Activated CD8-positive, alpha-beta T cell treated with anti-CD3 and anti-CD28 coated beads for 36 hours (primary cell): ENCODE measurements at regions not wholly inside any gene's neighbourhood (a gene's known extent, or its start where the extent isn't known, plus 50 kb on each side); places are given as distances from the start of the nearest gene placed in this dataset.

ENCODE experiments used
- ATAC-seq: fragments of 200-7000 bp; cut with Tn5 transposase; one replicate; pipeline ENCODE4 v1.10.0; 2021; ENCODE audit warnings: mild to moderate bottlenecking, moderate library complexity
- CTCF ChIA-PET: fragments of 350-600 bp; sonication (Branson Sonifier 250); formaldehyde crosslinking; loops from one replicate; lab custom pipeline; 2021; ENCODE audit warnings: antibody characterized with exemption; lab: Charles Lee
- POLR2A ChIA-PET: fragments of 350-600 bp; sonication (Branson Sonifier 250); formaldehyde crosslinking; loops from one replicate; lab custom pipeline; 2021; ENCODE audit warnings: antibody characterized with exemption; lab: Charles Lee
- DNase-seq: peaks from one replicate; pipeline ENCODE4 v3.0.0-alpha.2; 2020
- H3K27ac Mint-ChIP-seq: one replicate; pipeline ENCODE4 v1.8.0; 2021; ENCODE audit warnings: mild to moderate bottlenecking, mixed read lengths
- H3K27me3 Mint-ChIP-seq: one replicate; pipeline ENCODE4 v1.8.0; 2021; ENCODE audit warnings: mixed read lengths
- H3K36me3 Mint-ChIP-seq: one replicate; pipeline ENCODE4 v1.8.0; 2021; ENCODE audit warnings: low read depth, mixed read lengths
- H3K4me1 Mint-ChIP-seq: one replicate; pipeline ENCODE4 v1.8.0; 2021; ENCODE audit warnings: low read depth, mixed read lengths
- H3K4me3 Mint-ChIP-seq: one replicate; pipeline ENCODE4 v1.8.0; 2021; ENCODE audit warnings: mild to moderate bottlenecking, moderate library complexity, mixed read lengths
- H3K9me3 Mint-ChIP-seq: one replicate; pipeline ENCODE4 v1.8.0; 2021; ENCODE audit warnings: mixed read lengths
- intact Hi-C: fragments of 100-400 bp; cut with micrococcal nuclease; formaldehyde crosslinking; loops from one replicate; pipeline ENCODE4 v1.10.0; 2022
- TF ChIP-seq, protein P1 (sequence below): fragments of 200-600 bp; IDR thresholded peaks from one replicate; pipeline ENCODE4 v1.8.0; 2022; ENCODE audit warnings: antibody characterized with exemption, mild to moderate bottlenecking

DNA sequence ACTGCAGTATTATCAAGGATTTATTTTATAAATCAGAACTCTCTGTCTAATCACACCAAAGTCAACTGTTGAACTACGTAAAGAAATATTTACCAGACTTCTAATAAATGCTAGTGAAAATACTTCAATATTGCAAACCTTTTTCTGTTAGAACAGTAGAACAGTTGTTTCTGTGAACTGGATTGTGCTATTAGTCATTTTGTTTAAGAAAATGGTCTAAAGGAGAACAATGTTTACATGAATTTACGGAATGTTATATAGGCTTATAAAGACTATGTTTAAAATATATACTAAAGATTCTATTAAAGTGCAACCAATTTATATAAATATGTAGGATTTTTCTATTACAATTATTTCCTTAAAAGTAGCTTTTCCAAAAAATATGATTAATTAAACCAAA, 471.4 kb downstream of the FSCB start:
- ATAC-seq (no peak), DNase-seq (no peak)
- H3K4me3 Mint-ChIP-seq: no peak overlapping the region
- POLR2A ChIA-PET: no interaction called here
- CTCF ChIA-PET: no interaction called here
- H3K36me3 Mint-ChIP-seq: no peaks in the 10 kb centered on the region
- no peak overlapping the region for H3K27ac Mint-ChIP-seq
- TF ChIP-seq, protein P1, sequence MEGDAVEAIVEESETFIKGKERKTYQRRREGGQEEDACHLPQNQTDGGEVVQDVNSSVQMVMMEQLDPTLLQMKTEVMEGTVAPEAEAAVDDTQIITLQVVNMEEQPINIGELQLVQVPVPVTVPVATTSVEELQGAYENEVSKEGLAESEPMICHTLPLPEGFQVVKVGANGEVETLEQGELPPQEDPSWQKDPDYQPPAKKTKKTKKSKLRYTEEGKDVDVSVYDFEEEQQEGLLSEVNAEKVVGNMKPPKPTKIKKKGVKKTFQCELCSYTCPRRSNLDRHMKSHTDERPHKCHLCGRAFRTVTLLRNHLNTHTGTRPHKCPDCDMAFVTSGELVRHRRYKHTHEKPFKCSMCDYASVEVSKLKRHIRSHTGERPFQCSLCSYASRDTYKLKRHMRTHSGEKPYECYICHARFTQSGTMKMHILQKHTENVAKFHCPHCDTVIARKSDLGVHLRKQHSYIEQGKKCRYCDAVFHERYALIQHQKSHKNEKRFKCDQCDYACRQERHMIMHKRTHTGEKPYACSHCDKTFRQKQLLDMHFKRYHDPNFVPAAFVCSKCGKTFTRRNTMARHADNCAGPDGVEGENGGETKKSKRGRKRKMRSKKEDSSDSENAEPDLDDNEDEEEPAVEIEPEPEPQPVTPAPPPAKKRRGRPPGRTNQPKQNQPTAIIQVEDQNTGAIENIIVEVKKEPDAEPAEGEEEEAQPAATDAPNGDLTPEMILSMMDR: no peak
- intact Hi-C loops: no loop called here
- no peaks in the 10 kb centered on the region for H3K27me3 Mint-ChIP-seq
- peaks cover 13% of the 10 kb centered on the region for H3K9me3 Mint-ChIP-seq
- H3K4me1 Mint-ChIP-seq: no peaks in the 10 kb centered on the region

DNA sequence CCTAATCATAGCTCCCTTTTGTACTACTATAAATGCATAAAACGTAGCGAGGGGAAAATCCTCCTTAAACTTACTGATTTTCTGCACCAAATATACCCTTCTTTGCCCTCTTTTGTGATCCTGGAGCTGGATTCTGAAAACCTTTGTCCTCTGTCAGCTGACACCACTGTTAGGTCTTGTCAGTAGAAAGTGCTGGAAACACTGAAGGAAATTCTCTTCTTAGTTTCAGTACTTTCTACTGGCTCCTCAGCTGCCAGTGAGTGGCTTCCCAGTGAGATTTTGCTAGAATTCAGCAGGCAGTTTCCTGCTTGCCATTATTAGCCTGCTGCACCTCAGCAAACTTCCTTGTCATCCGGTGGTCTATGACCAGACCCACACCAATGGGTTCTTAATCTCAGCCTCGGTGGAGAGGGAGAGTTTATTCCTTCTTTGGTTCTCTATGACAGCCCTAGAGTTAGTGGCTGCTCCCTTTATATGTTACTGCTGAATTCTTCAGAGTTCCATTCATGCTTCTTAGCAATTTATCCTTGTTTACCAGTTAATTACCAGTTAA, 476.2 kb downstream of the FSCB start:
- DNase-seq: no peak
- peaks cover 5% of the 10 kb centered on the region for H3K9me3 Mint-ChIP-seq
- no peaks in the 10 kb centered on the region for H3K4me1 Mint-ChIP-seq
- H3K27ac Mint-ChIP-seq: no peak overlapping the region
- ChIA-PET POLR2A (no interaction called here), CTCF (no interaction called here)
- H3K4me3 Mint-ChIP-seq: no peak overlapping the region
- TF ChIP-seq, protein P1: no peak
- no peak for ATAC-seq
- H3K27me3 Mint-ChIP-seq: no peaks in the 10 kb centered on the region
- intact Hi-C loops: no loop called here
- H3K36me3 Mint-ChIP-seq: no peaks in the 10 kb centered on the region

DNA sequence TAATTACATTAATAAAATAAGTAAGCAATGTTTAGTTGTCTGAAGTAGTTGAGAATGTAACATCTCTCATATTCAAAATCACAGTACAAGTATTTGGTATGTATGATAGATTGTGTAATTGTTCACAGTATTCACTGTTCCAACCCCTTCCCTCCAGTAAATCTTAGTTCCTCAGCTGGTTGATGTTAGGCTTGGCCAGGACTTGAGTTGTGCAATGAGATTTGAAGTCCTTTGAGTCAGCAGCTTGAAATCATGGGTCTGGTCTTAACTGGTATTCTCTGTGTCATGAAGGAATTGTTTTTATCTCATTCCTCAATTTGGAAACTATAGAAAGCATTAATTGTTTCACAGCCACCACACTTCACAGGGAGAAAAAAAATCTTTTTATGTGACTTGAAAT, 477.1 kb downstream of the FSCB start:
- Mint-ChIP-seq H3K9me3 (peaks cover 5% of the 10 kb centered on the region), H3K27ac (no peak overlapping the region), H3K27me3 (no peaks in the 10 kb centered on the region), H3K36me3 (no peaks in the 10 kb centered on the region), H3K4me3 (no peak overlapping the region), H3K4me1 (no peaks in the 10 kb centered on the region)
- ATAC-seq: no peak
- CTCF ChIA-PET: interaction anchor here (0.7 kb wide), 1 partner anchor 37 kb away, joined by 3 read pairs; no protein-coding TSS in a partner anchor
- intact Hi-C loops: no loop called here
- TF ChIP-seq, protein P1: no peak
- POLR2A ChIA-PET: no interaction called here
- no peak for DNase-seq

DNA sequence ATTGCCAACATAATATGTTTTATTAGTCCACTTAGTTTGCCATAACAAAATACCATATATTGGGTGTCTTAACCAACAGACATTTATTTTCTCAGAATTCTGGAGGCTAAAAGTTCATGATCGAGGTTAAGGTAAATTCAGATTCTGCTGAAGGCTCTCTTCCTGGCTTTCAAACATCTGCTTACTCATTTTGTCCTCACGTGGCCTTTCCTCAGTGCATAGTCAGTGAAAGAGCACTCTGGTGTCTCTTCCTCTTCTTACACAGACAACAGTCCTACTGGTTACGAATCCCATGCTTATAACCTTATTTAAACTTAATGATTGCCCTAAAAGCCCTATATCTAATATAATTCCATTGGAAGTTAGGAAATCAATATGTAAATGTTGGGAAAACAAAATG, 479.7 kb downstream of the FSCB start:
- no peaks in the 10 kb centered on the region for H3K27me3 Mint-ChIP-seq
- H3K36me3 Mint-ChIP-seq: no peaks in the 10 kb centered on the region
- TF ChIP-seq, protein P1: no peak
- ChIA-PET CTCF (no interaction called here), POLR2A (no interaction called here)
- H3K9me3 Mint-ChIP-seq: peaks cover 9% of the 10 kb centered on the region
- no peak for DNase-seq
- H3K27ac Mint-ChIP-seq: no peak overlapping the region
- H3K4me3 Mint-ChIP-seq: no peak overlapping the region
- H3K4me1 Mint-ChIP-seq: no peaks in the 10 kb centered on the region
- intact Hi-C loops: no loop called here
- no peak for ATAC-seq

DNA sequence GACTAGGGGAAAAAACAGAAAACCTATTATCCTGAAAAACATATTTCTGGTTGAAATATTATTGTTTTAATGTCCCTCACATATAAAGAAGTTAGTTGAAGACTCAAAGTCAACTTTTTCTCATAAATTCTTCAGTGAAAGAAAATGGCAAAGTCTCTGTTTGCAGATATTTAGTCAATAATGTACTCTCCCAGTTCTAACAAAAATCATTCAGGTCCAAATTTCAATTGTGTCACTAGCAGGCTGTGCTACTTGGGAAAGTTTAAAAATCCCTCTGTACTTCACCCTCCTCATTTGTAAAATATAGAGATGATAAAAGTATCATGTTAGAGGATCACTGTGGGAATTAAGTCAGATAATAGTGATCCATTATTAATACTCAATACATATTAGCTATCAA, 496.5 kb downstream of the FSCB start:
- intact Hi-C loops: no loop called here
- POLR2A ChIA-PET: no interaction called here

More for the DNA sequence above, 496.5 kb downstream of the FSCB start:
- ATAC-seq (no peak), DNase-seq (no peak)
- H3K36me3 Mint-ChIP-seq: no peaks in the 10 kb centered on the region
- TF ChIP-seq, protein P1: no peak
- no peaks in the 10 kb centered on the region for H3K27me3 Mint-ChIP-seq
- CTCF ChIA-PET: no interaction called here
- H3K27ac Mint-ChIP-seq: no peak overlapping the region
- peaks cover 7% of the 10 kb centered on the region for H3K9me3 Mint-ChIP-seq
- no peak overlapping the region for H3K4me3 Mint-ChIP-seq
- no peaks in the 10 kb centered on the region for H3K4me1 Mint-ChIP-seq
